PC-3 (cell line): ENCODE measurements at regions not wholly inside any gene's neighbourhood (a gene's known extent, or its start where the extent isn't known, plus 50 kb on each side); places are given as distances from the start of the nearest gene placed in this dataset.

Source experiments
- ATAC-seq: fragments of 200-7000 bp; cut with Tn5 transposase; 2 replicates; pipeline ENCODE4 v1.9.1; 2020; ENCODE audit warnings: mild to moderate bottlenecking, moderate library complexity
- BruUV-seq: library from RNA; stranded (reverse); fragments of 400-500 nt; replicated peaks from 2 replicates; lab custom pipeline; 2021; lab: Mats Ljungman, UMichigan
- CTCF ChIA-PET: fragments of 300-600 bp; sonication (Branson Sonifier 250); formaldehyde crosslinking; loops from one replicate; lab custom pipeline; 2022; ENCODE audit warnings: antibody characterized with exemption; lab: Charles Lee
- POLR2A ChIA-PET: fragments of 300-600 bp; sonication (Branson Sonifier 250); formaldehyde crosslinking; loops from one replicate; lab custom pipeline; 2022; ENCODE audit warnings: antibody characterized with exemption; ENCODE audit not compliant: unreplicated experiment; lab: Charles Lee
- DNase-seq: peaks from one replicate; pipeline ENCODE4 v3.0.0-alpha.2; 2015
- H2AFZ ChIP-seq: fragments of 300-600 bp; sonication (generic); 2 replicates; pipeline ENCODE4 v1.6.0; 2016; ENCODE audit warnings: antibody characterized with exemption, low read length
- H3F3A ChIP-seq: fragments of 300-600 bp; sonication (generic); one replicate; pipeline ENCODE4 v1.6.0; 2017; ENCODE audit warnings: antibody characterized with exemption, low read length, control low read depth, mild to moderate bottlenecking; ENCODE audit not compliant: unreplicated experiment
- H3K27ac ChIP-seq: fragments of 300-600 bp; sonication (generic); 2 replicates; pipeline ENCODE4 v1.5.1; 2016; ENCODE audit warnings: mild to moderate bottlenecking, low read length
- H3K27me3 ChIP-seq: fragments of 300-600 bp; sonication (generic); 2 replicates; pipeline ENCODE4 v1.6.1; 2016; ENCODE audit warnings: low read length, mixed read lengths
- H3K36me3 ChIP-seq: fragments of 300-600 bp; sonication (generic); 2 replicates; pipeline ENCODE4 v1.6.1; 2016; ENCODE audit warnings: low read depth, mixed run types, low read length, mixed read lengths
- H3K4me1 ChIP-seq: fragments of 300-600 bp; sonication (generic); 2 replicates; pipeline ENCODE4 v1.5.1; 2016; ENCODE audit warnings: low read length; ENCODE audit not compliant: insufficient read depth
- H3K4me2 ChIP-seq: fragments of 300-600 bp; sonication (generic); 2 replicates; pipeline ENCODE4 v1.6.0; 2016; ENCODE audit warnings: low read length
- H3K4me3 ChIP-seq: fragments of 300-600 bp; sonication (generic); 2 replicates; pipeline ENCODE4 v1.5.1; 2016; ENCODE audit warnings: mild to moderate bottlenecking, low read length, mixed read lengths
- H3K79me2 ChIP-seq: fragments of 300-600 bp; sonication (generic); 2 replicates; pipeline ENCODE4 v1.6.1; 2017; ENCODE audit warnings: low read length, mixed read lengths
- H3K9ac ChIP-seq: fragments of 300-600 bp; sonication (generic); 2 replicates; pipeline ENCODE4 v1.6.0; 2016; ENCODE audit warnings: mild to moderate bottlenecking, low read length
- H3K9me2 ChIP-seq: fragments of 300-600 bp; sonication (generic); replicated peaks from 2 replicates; pipeline ENCODE4 v1.6.1; 2016; ENCODE audit warnings: mixed run types, low read length, mixed read lengths
- H3K9me3 ChIP-seq: fragments of 300-600 bp; sonication (generic); 2 replicates; pipeline ENCODE4 v1.6.1; 2016; ENCODE audit warnings: low read length, mixed read lengths
- H4K20me1 ChIP-seq: fragments of 300-600 bp; sonication (generic); 2 replicates; pipeline ENCODE4 v1.6.1; 2016; ENCODE audit warnings: low read length, mixed read lengths
- EZH2 ChIP-seq: fragments of 300-600 bp; sonication (generic); IDR thresholded peaks from one replicate; pipeline ENCODE4 v1.6.1; 2017; ENCODE audit warnings: antibody characterized with exemption, mild to moderate bottlenecking, low read length; ENCODE audit not compliant: unreplicated experiment
- EZH2phosphoT487 ChIP-seq: fragments of 300-600 bp; sonication (generic); IDR thresholded peaks from 2 replicates; pipeline ENCODE4 v1.6.1; 2018; ENCODE audit warnings: mild to moderate bottlenecking, antibody characterized with exemption, low read length, borderline replicate concordance
- intact Hi-C: fragments of 100-400 bp; cut with micrococcal nuclease; formaldehyde crosslinking; loops from 2 replicates; pipeline ENCODE4 v1.9.0; 2023
- TF ChIP-seq, protein P1 (sequence below): fragments of 300-600 bp; sonication (generic); conservative IDR thresholded peaks from 2 replicates; pipeline ENCODE4 v1.5.1; 2017; ENCODE audit warnings: antibody characterized with exemption, low read depth, mild to moderate bottlenecking, low read length

GRCh38 chr3:30142946-30143345 lies 463.5 kb upstream of the TGFBR2 start:
- Histone ChIP-seq H4K20me1 (no peaks in the 10 kb centered on the region), H3K9me2 (no peaks in the 10 kb centered on the region), H3K79me2 (no peaks in the 10 kb centered on the region), H3K4me1 (no peaks in the 10 kb centered on the region), H3K4me3 (no peak overlapping the region), H3F3A (no peaks in the 10 kb centered on the region), H3K27me3 (no peaks in the 10 kb centered on the region), H3K9me3 (no peaks in the 10 kb centered on the region), H2AFZ (no peak overlapping the region), H3K36me3 (no peaks in the 10 kb centered on the region), H3K4me2 (no peak overlapping the region), H3K27ac (no peak overlapping the region), H3K9ac (no peak overlapping the region)
- ChIA-PET POLR2A (interaction anchor here (0.5 kb wide), 1 partner anchor 201 kb away, joined by 6 read pairs; no protein-coding TSS in a partner anchor), CTCF (no interaction called here)
- BruUV-seq, result no TSS peak
- TF ChIP-seq, protein P1, sequence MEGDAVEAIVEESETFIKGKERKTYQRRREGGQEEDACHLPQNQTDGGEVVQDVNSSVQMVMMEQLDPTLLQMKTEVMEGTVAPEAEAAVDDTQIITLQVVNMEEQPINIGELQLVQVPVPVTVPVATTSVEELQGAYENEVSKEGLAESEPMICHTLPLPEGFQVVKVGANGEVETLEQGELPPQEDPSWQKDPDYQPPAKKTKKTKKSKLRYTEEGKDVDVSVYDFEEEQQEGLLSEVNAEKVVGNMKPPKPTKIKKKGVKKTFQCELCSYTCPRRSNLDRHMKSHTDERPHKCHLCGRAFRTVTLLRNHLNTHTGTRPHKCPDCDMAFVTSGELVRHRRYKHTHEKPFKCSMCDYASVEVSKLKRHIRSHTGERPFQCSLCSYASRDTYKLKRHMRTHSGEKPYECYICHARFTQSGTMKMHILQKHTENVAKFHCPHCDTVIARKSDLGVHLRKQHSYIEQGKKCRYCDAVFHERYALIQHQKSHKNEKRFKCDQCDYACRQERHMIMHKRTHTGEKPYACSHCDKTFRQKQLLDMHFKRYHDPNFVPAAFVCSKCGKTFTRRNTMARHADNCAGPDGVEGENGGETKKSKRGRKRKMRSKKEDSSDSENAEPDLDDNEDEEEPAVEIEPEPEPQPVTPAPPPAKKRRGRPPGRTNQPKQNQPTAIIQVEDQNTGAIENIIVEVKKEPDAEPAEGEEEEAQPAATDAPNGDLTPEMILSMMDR, result no peak
- TF ChIP-seq EZH2phosphoT487, result no peak
- no peak for TF ChIP-seq EZH2
- intact Hi-C loops, result no loop called here
- no peak for DNase-seq
- no peak for ATAC-seq

GRCh38 chr3:30145281-30145680 lies 461.1 kb upstream of the TGFBR2 start:
- ChIA-PET POLR2A (no interaction called here), CTCF (no interaction called here)
- ATAC-seq (no peak), DNase-seq (peak; percentile 60)
- Histone ChIP-seq H3K27me3 (no peaks in the 10 kb centered on the region), H3K9ac (no peak overlapping the region), H4K20me1 (no peaks in the 10 kb centered on the region), H3K9me2 (no peaks in the 10 kb centered on the region), H3F3A (no peaks in the 10 kb centered on the region), H2AFZ (no peak overlapping the region), H3K9me3 (no peaks in the 10 kb centered on the region), H3K4me3 (no peak overlapping the region), H3K79me2 (no peaks in the 10 kb centered on the region), H3K4me1 (no peaks in the 10 kb centered on the region), H3K4me2 (no peak overlapping the region), H3K27ac (no peak overlapping the region), H3K36me3 (no peaks in the 10 kb centered on the region)
- BruUV-seq, result no TSS peak
- intact Hi-C loops, result no loop called here
- TF ChIP-seq EZH2phosphoT487 (no peak), EZH2 (no peak)
- TF ChIP-seq, protein P1, result no peak

- no peaks in the 10 kb centered on the region for H3K4me1 ChIP-seq
- TF ChIP-seq EZH2phosphoT487 (no peak), EZH2 (no peak)
- TF ChIP-seq, protein P1, result no peak
- no peak for DNase-seq
- H3K27ac ChIP-seq, result no peak overlapping the region
- BruUV-seq, result no TSS peak
- intact Hi-C loops, result no loop called here
- no peak overlapping the region for H3K4me2 ChIP-seq
- no peak overlapping the region for H3K4me3 ChIP-seq
- no peaks in the 10 kb centered on the region for H3K27me3 ChIP-seq
- ChIA-PET POLR2A (no interaction called here), CTCF (no interaction called here)
- H3F3A ChIP-seq, result no peaks in the 10 kb centered on the region
- no peaks in the 10 kb centered on the region for H3K36me3 ChIP-seq
- no peak overlapping the region for H2AFZ ChIP-seq
- no peak for ATAC-seq
- no peak overlapping the region for H3K9ac ChIP-seq
- H3K9me2 ChIP-seq, result no peaks in the 10 kb centered on the region
- no peaks in the 10 kb centered on the region for H3K79me2 ChIP-seq
- H3K9me3 ChIP-seq, result no peaks in the 10 kb centered on the region
- no peaks in the 10 kb centered on the region for H4K20me1 ChIP-seq
These were observed 459.4 kb upstream of the TGFBR2 start for GRCh38 chr3:30146978-30147377.
